Fibroblast of skin of left biceps (primary cell): ENCODE measurements at regions not wholly inside any gene's neighbourhood (a gene's known extent, or its start where the extent isn't known, plus 50 kb on each side); places are given as distances from the start of the nearest gene placed in this dataset.
A peak's percentile ranks its signal among the peaks of the same experiment; 100 is the strongest.
"Not testable (repeated sequence)": the region's sequence is repeated elsewhere in the genome, so short reads cannot be mapped to it uniquely, and the experiment has no call there.

Source experiments
- DNase-seq, 2 experiments: peaks; one replicate each; pipeline ENCODE4 v3.0.0-alpha.2; 2013; ENCODE audit warnings: low read depth in 2 of 2

DNA sequence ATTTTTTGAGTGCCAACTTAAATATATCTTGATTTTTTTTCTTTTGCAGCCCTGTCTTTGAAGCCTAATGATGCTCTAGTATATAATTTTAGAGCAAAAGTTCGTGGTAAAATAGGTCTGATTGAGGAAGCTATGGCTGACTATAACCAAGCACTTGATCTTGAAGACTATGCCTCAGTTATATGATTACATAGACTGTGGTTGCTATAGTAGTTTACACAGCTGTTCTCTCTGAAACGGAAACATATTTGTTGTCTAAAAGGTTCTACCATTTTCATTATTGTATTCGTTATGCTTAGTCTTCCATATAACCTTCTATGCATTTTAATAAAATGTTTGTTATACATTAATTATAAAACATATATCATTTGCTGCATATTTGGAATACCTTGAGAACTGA is 246.7 kb downstream of the TTC6 start:
- DNase-seq: no peak

DNA sequence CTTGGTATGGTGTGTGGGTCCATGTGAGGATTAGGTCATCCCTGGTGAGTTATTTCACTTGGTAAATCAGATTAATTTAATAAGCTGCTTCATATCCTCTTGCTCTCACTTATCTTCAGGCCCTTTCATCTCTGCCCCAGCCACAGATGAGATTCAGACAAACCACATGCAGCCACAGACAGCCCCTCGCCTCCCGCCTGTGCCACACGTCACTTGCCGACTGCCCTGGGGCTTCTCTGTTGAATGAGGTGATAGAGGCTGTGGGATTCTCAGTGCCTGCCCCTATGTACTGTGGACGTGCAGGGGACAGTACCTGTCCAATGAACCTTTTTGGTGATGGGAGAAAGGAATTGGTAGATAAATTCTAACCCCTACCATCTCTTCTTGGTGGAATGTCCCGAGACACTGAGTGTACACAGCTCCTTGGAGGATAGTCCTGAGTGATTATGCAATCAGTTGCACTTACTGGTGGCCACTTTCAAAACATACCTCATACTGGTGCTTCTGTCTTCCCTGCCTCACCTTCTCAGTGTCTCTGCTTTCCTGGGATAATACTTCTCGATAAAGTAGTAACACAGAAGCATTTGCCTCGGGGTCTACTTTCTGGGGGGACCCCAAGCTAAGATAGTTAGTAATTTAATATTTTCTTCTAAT is 248.7 kb downstream of the TTC6 start:
- DNase-seq: no peak

DNA sequence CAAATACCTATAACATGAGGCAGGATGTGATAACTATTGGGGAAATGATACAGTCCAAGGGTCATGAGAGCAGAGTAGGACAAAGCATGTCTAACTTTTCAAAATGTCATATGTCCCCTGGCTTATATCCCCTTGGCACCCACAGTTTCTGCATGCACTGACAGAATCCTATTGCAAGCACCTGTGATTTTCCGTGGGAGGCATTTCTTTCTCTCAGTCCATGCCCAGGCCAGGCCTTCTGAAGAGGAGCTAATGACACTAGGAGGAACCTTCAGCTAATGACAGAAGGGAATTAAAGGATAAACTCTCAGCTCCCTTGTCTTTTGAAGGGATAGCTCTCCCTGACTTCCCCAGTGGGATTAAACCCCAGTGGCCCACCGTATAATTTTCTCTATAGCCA is 249.2 kb downstream of the TTC6 start:
- DNase-seq: no peak

DNA sequence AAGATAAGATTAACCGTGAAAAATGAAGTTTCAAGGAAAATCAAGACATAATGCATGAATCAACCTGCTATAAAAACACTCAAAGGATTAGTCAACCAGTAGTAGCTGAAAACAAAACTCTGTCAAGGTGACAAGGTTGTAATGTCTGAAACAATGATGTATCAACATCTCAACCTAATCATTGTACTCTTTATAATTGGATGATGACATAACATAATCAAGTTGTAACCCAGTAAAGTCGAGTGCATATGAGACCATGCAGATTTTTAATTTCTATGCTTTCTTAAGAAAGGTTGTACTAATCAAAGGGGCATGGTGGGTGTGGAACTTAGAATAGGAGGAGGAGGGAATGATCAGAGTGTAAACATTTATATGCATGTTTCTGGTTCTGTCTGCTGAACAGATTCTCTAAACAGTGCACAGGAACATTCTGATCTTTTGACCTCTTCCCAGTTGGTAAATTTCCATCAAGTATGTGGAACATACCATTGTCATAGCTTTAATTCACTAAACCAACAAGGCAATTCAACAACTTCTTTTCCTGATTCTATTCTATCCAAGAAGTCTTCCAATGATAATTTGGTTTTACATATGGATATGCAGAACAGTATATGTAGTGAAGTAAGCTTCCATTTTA is 253.7 kb downstream of the TTC6 start:
- DNase-seq: no peak

DNA sequence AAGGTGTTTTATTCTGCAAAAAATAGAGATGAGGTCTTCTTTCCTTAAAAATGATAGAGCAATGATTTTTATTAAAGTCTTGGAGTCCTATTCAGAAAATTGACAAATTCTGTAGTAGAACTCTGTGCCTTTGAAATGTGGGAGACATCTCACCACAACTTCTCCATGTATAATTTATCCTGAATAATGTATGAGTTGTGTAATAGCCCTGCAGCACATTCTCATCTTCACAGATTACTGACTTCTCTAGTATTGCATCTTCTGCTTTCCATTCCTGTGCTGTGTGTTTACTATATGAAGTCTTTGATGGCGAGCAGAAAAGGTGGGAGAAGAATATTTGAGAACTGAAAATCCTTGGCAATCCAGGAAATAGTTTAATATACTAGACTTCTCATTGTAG is 255.6 kb downstream of the TTC6 start:
- DNase-seq: no peak

DNA sequence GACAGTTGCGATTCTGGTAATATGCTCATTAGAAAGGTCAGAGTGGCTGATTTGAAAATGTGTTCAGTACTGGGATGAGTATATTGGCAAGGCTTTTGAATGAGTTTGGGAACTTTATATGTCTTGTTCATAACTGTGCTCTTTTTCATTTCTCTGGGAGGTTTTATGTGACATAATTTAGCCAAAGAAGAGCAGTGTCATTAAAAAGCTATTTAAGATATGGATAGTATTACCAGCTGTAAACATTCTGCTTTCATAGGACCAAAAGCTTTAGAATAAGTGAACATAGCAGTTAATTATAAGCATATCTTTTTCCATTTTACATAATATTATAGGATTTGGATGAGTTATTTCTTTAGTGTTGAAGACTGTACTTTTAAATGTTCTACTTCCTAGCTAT is 260.4 kb downstream of the TTC6 start:
- no peak for DNase-seq

DNA sequence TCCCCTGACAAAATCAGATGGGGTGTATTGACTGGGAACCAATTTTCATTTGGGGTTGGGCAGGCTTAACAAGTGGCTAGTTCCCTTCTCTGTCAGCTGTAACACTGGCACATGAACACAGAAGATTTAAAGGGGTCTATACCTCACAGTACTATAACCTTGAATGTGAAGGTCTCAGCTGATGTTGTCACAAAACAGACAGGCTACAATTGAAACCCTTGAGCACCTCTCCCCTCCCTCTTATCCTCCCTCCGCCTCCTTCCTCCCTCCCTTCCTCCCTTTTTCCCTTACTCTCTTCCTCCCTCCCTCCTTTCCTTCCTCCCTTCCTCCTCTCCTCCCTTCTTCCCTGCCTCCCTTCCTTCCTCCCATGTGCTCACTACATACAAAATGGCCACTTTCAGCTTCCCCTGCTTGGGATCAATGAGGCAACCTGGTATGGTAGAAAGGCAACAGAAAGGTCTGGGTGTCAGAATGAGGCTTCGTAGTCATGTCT is 262.4 kb downstream of the TTC6 start:
- DNase-seq: no peak

DNA sequence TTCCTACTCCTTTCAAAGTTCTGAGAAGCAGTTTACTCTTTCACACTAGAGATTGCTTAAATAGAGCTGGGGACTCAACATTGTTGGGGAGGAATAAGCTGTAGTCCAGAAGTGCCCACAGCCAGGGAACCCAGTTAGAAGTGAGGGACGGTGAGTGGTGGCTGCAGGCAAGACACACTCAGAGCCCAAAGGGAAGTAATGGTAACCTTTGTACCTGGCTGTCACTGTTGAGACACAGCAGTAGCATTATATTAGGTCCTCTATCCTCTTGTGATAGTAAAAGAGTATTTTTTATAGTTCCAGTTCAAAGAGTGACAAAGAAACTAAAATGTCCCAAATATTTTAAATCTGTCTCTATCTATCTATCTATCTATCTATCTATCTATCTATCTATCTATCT is 263.3 kb downstream of the TTC6 start:
- DNase-seq: no peak

DNA sequence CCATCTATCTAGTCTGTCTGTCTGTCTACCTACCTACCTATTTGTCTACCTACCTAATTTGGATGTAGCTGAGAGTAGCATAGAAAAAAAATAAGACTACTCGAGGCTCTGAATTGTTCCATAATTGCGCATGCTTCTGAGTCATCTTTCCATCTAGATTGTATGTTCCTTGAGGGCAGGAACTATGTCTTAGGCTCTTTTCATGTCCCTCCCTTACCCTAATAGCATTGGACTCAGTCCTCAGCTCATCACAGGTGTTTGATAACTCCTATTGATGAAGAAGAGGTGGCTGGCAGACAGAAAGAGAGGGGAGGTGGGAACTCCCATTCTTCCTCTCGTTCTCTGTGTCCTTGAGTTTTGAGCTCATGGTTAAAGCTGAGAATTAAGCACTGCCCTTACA is 263.7 kb downstream of the TTC6 start:
- DNase-seq: no peak

DNA sequence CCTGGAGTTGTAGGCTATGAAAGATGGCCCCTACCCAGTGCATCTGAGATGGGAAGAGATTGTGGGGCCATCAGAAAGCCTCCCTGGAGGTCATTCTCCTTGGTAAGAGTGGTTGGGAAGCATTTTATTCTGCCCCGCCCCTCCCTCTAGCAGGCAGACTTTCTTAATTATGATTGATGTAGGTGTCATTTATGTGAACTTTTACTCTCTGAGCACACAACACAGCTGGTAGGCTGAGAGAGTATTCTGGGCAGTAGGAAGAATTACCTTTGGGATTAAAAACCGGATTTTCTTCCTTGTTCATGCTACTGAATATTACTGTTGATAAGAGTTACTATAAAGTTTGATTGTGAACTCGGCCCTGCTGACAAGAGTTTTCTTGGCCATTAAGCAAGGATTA is 266.8 kb downstream of the TTC6 start:
- DNase-seq: no peak

DNA sequence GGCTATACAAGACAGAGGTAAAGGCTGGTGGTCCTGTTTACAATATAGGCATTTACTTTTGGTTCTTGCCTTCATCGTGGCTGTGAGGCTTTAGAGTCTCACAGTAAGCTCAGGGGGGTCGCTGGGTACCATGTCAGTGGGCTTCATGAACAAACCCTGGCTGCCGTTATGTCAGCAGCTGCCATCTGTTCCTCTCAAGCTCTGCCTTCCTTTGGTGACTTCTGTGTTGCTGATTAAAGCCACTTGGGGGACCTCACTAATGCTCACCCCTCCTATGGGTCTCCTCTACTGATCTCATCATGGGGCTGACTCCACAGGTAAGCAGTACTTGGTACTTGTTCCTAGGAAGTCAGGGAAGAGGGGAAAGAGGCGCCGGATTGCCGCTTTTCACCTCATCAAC is 268.7 kb downstream of the TTC6 start:
- no peak for DNase-seq

DNA sequence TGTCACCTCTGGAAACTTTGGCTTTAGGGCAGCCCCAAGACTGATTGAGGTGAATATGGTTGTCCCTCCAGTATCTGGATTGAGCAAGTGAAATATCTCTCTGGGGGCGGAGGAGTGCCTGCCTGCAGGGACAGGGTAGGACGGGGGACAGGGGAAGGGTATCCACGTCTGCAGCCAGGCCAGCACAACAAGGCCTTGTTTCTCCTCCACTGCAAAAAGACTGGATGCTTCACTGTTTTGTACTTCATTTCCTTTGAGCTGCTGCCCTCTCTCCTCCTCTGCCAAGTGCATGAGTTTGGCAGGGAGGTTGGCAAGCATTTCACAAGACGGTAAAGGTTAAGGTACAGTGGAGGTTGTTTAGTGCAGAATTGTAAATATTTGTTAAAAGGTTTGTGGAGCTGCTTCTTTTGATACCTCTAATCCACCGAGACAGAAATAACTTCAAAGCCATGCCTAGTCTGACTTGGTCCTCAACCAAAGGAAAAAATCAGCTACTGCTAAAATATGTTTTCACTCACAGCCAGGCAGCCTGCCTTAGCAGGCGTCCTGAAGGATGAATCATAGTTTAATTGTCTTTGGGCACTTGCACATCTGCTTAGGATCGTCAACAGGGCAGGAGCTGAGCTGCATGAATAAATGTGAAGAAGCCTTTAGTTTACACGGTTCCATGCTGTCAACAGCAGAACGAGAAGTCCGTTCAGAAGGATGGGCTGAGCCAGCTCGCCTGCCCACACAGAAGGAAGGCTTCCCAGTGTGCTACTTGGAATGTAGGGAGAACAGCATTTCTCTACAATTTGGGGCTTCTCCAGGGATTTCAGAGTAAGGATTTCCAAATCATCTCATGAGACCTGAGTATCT is 269.7 kb downstream of the TTC6 start:
- DNase-seq: peak; percentile 34 to 44

DNA sequence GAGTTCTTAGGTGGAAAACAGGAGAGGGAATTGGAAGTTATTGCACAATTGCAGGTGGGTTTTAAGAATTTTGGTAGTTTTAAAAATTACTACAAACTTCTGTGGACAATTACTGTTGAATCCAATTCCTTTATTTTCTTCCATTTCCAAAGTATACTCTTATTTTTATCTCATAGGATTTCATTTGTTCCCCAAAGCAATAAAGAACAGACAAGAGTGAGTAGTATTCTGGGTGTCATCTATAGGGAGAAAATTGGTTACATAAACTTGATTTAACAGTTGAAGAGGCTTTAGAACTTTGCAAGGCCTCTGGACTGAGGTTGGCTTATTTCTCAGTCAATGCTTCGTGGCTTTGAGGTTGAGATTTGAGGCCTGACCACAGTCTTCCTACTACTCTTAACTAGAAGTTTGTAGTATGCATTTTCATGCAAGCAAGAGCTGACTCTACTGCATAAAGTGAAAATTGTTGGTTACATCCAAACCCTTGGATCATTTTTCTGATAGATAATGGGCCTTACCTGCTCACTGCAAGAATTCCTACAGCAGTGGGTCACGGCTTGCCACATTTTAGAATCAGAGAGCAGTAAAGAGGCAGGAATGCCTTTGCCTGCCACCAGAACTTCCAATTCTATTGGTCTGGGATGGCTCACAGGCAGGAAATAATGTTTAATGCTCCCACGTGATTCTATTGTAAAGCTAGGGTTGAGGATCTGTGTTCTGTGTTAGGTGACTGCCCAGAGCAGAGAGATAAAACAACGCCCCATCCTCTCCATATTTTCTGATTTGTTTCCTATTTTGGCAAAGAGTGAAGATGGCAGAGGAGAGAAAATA is 270.5 kb downstream of the TTC6 start:
- DNase-seq: no peak

DNA sequence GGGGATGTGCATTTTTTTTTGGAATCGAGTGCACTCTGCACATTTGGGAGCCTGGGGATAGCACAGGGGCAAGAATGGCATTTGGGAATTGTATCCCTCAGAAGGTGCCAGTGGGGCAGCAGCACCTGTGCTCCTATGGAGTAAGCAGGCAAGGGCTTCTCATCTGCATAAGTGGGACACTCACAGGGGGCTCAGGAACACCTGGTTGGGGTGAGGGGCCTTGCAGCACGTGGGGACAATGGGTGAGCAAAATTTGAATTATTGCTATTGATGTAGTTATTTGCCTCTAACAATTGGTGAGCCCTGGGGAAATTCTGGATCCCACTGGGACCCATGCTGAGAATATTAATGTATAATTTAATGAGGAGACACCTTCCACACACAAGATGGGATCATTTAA is 274.2 kb downstream of the TTC6 start:
- no peak for DNase-seq

DNA sequence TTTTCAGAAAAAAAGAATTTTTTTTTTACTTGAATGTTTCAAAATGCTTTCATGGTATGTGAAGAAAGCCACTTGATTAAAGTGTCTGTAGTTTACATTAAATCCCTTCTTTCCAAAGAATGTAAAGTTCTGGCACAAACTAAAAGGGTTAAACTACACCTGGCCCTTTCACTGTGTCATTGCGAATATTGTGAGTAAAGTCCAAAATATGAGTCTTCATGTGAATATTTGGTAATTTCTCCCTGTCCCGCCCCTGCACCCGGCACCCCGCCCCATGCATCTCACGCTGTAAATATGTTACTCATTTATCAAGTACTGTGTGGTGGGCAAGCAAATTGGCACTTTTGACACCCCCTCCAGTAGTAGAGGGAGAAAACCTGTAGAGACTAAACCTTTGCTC is 274.7 kb downstream of the TTC6 start:
- DNase-seq: no peak

DNA sequence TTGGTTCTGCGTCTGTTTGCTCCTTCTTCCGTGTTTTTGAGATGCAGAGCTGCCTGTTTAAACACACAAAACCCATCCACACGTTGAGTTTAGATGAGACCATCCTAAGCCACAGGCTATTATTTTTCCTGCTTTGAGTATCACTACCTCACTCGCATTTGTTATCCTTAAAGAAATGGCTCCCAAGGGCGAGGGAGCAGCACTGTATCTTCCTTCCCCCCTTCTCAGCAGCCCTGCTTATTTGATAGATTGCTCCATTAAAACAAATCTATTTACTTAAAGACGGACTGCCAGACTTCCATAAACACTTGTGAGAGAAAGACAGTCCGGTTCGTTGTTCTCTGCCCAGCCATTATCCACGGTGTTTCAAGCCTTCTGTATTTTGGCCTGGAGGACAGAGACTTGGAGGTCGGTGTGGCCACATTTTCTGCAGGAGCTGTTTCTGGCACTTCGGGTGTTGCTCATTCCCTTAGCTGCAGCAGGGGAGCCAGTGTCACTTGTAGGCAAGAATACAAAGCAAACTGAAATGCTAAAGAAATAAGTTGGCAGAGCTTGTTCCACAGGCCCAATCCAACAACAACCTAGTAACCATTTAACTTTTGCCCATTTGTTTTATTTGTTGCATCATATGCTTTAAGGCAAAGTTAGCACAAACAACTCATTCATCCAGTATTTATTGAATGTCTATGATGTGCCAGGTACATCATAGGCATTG is 275.4 kb downstream of the TTC6 start:
- DNase-seq: no peak

DNA sequence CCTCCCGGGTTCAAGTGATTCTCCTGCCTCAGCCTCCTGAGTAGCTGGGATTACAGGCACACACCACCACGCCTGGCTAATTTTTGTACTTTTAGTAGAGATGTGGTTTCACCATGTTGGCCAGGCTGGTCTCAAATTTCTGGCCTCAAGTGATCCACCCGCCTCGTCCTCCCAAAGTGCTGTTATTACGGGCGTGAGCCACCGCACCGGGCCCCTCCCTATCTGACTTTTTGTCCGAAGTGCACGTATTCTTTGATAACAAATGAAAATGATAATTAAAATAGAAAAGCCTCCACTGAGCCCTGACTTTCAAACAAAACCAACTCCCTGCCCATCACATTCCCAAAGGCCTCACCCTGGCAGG is 278.6 kb downstream of the TTC6 start:
- DNase-seq: not testable (repeated sequence)

DNA sequence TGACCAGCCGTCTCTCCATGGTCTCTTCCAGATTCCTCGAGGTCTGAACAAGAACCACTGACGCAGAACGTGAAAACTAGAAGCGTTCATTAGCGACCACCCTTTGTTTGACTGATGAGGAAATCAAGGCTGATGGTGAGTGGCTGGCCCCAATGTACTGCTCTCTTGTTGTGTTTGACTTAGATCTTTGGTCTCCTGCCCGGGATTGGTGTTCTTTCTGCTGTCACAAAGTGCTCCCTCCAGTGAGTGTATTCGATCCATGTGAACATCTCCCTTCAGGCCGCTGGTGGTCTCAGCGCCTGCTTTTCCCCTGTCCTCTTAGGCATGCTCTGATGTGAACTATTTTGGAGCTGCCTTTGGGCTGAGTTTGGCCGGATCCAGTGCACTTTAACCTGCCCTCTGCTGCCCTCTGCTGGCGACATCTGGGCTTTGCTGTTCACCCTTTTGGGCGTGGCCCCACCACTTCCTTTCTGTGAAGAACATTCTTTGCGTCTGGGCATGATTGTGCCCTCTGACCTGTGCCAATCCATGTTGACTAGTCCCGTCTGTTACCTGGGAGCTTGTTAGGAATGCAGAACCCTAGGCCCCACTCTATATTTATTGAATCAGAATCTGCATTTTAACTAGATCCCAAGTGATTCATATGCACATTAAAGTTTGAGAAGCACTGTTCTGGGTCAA is 279.1 kb downstream of the TTC6 start:
- peak; percentile 19 to 21 for DNase-seq

DNA sequence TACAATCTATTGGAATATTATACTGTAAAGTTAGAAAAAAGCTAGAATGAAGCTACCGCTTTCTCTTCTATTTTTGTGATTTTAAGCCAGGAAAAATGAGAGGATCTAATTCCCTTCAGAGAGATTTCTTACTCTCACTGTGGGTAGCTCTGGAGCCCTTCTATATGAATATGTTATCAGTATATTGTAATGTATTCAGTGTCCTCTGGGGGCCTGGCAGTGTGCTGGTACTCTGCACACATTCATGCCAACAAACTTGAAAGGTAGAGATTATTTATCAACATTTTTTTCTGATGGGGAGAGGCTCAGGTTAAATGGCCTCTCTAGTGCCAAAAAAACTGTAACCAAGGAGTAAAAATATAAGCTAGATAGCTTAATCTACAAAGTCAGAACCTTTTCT is 292.8 kb downstream of the TTC6 start:
- DNase-seq: no peak

DNA sequence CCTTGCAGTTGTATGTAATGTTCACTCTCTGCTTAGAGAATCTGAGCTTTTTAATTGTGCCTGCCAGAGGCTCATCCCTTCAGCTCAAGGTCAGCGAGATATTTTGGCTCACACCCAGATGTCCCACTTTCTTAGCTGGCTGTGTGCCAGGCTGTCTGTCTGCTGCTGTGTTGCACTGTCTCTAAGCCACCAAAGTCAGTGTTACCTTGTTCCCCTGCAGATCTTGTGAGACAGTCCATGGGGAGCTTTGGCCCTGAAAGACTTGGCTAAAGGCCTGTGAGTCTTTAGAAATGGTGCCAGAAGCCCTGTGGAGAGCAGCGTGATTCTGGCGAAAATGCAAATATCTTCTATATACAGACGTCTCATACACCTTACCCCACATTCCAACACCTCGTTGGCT is 293.7 kb downstream of the TTC6 start:
- no peak for DNase-seq

DNA sequence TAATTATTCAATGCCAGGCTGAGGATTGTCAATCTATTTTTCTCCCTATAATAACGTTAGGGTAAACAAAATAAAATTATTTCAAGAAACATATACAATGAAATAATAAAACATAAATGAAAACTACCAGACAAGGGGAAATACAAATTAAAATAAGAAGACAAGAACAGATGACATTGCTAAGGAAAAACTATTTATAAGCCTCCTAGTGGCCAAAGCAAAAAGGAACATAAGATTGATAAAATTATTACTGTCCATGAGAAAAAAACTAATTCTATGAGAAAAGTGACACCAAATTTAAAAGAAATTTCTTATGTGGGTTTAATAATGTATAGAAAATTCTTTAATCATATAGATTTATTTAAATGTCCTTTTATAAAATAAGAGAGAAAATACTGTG is 294.7 kb downstream of the TTC6 start:
- DNase-seq: no peak
